WERI-Rb-1 (cell line): ENCODE measurements at regions not wholly inside any gene's neighbourhood (a gene's known extent, or its start where the extent isn't known, plus 50 kb on each side); places are given as distances from the start of the nearest gene placed in this dataset.

ENCODE experiments used
- DNase-seq: peaks from one replicate; pipeline ENCODE4 v3.0.0-alpha.2; 2020
- H3K27ac ChIP-seq: fragments of 250-450 bp; sonication (Bioruptor Pico); 2 replicates; pipeline ENCODE4 v1.5.1; 2020; ENCODE audit warnings: mild to moderate bottlenecking, moderate library complexity
- H3K27me3 ChIP-seq: fragments of 250-450 bp; sonication (Bioruptor Pico); 2 replicates; pipeline ENCODE4 v1.5.1; 2021; ENCODE audit warnings: mild to moderate bottlenecking, low read depth, moderate library complexity; ENCODE audit not compliant: insufficient read depth, severe bottlenecking
- H3K36me3 ChIP-seq: fragments of 250-450 bp; sonication (Bioruptor Pico); 2 replicates; pipeline ENCODE4 v1.5.1; 2020; ENCODE audit warnings: mild to moderate bottlenecking, moderate library complexity
- H3K4me3 ChIP-seq: 2 replicates; pipeline ENCODE4 v1.5.1; 2011; ENCODE audit warnings: low read depth, mild to moderate bottlenecking, control low read depth, low read length
- H3K9me3 ChIP-seq: fragments of 250-450 bp; sonication (Bioruptor Pico); 2 replicates; pipeline ENCODE4 v1.5.1; 2021; ENCODE audit warnings: mild to moderate bottlenecking, moderate library complexity; ENCODE audit not compliant: severe bottlenecking
- TF ChIP-seq, protein P1 (sequence below): IDR thresholded peaks from 2 replicates; pipeline ENCODE4 v1.5.1; 2011; ENCODE audit warnings: low read depth, mild to moderate bottlenecking, control low read depth, inconsistent platforms, low read length

DNA sequence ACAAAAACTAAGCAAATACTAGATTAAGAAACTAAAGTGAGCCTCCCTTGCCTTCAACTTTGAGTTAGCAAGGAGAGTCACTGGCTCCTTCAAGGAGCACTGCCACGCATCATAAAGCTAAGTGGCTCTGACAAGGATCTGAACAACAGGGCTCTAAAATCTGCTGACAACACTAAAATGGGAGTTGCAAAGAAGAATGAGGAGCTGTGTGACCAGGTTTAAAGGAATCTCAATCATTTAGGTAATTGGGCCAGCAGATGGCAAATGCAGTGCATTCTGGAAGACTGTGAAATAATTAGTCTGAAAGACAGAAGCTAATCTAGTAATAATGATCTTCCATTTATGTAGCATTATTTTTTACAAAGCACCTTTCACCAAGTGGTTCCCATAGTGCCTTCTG, 297.0 kb upstream of the TAS2R1 start:
- Histone ChIP-seq H3K27ac (no peak overlapping the region), H3K9me3 (peaks cover 7% of the 10 kb centered on the region), H3K27me3 (no peaks in the 10 kb centered on the region), H3K4me3 (no peak overlapping the region), H3K36me3 (no peaks in the 10 kb centered on the region)
- DNase-seq = no peak
- TF ChIP-seq, protein P1, sequence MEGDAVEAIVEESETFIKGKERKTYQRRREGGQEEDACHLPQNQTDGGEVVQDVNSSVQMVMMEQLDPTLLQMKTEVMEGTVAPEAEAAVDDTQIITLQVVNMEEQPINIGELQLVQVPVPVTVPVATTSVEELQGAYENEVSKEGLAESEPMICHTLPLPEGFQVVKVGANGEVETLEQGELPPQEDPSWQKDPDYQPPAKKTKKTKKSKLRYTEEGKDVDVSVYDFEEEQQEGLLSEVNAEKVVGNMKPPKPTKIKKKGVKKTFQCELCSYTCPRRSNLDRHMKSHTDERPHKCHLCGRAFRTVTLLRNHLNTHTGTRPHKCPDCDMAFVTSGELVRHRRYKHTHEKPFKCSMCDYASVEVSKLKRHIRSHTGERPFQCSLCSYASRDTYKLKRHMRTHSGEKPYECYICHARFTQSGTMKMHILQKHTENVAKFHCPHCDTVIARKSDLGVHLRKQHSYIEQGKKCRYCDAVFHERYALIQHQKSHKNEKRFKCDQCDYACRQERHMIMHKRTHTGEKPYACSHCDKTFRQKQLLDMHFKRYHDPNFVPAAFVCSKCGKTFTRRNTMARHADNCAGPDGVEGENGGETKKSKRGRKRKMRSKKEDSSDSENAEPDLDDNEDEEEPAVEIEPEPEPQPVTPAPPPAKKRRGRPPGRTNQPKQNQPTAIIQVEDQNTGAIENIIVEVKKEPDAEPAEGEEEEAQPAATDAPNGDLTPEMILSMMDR = no peak

DNA sequence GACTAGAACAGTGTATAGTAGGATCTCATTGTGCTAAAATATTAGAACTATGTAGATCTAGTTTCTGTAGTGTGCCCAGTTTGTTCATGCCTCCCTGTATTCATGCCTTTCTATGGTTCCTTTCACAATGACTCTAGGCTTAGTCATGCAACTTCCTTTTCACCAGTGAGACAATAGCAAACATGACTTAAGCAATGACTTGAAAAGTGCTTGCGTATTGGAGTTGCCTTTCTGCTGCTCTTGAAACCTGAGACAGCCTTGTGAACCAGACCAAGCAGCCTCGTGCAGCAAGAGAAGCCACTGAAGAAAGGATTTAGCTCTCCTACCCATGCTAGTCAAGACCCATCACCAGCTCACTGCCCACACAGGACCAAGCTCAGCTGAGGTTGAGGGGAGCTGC, 294.5 kb upstream of the TAS2R1 start:
- H3K36me3 ChIP-seq = no peaks in the 10 kb centered on the region
- H3K27ac ChIP-seq = no peak overlapping the region
- peaks cover 7% of the 10 kb centered on the region for H3K9me3 ChIP-seq
- no peak overlapping the region for H3K4me3 ChIP-seq
- TF ChIP-seq, protein P1 = no peak
- no peak for DNase-seq
- H3K27me3 ChIP-seq = no peaks in the 10 kb centered on the region

DNA sequence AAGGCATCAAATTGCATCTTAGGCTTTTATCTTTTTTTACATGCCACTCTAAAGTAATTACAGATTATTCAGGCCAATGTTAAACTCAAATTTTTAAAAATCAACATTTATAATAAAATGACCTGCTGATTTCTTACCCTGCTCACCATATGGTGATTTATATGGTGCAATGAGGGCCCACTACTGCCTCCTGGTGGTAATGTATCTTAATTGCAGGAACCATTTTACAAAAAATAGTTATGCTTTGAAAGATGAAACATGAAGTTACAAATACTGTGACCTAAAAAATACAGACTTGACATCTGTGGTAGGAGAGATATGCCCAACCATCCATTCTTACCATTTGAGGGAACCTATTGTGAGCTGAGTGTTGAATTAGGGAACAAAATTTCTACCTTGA, 292.6 kb upstream of the TAS2R1 start:
- Histone ChIP-seq H3K27ac (no peak overlapping the region), H3K9me3 (peaks cover 7% of the 10 kb centered on the region), H3K27me3 (no peaks in the 10 kb centered on the region), H3K4me3 (no peak overlapping the region), H3K36me3 (no peaks in the 10 kb centered on the region)
- TF ChIP-seq, protein P1 = no peak
- no peak for DNase-seq

GRCh38 chr5:9920697-9921096, 290.5 kb upstream of the TAS2R1 start:
- H3K9me3 ChIP-seq = peaks cover 7% of the 10 kb centered on the region
- H3K27me3 ChIP-seq = no peaks in the 10 kb centered on the region
- TF ChIP-seq, protein P1 = peak; percentile 53
- peak; percentile 32 for DNase-seq
- H3K4me3 ChIP-seq = no peak overlapping the region
- no peaks in the 10 kb centered on the region for H3K36me3 ChIP-seq
- H3K27ac ChIP-seq = no peak overlapping the region

GRCh38 chr5:9919306-9920030, 289.3 kb upstream of the TAS2R1 start:
- Histone ChIP-seq H3K4me3 (no peak overlapping the region), H3K27ac (no peak overlapping the region), H3K27me3 (no peaks in the 10 kb centered on the region), H3K9me3 (peaks cover 7% of the 10 kb centered on the region), H3K36me3 (no peaks in the 10 kb centered on the region)
- TF ChIP-seq, protein P1 = no peak
- DNase-seq = no peak

- no peaks in the 10 kb centered on the region for H3K9me3 ChIP-seq
- no peak for DNase-seq
- H3K27ac ChIP-seq = no peak overlapping the region
- no peak overlapping the region for H3K4me3 ChIP-seq
- TF ChIP-seq, protein P1 = no peak
- H3K36me3 ChIP-seq = no peaks in the 10 kb centered on the region
- H3K27me3 ChIP-seq = no peaks in the 10 kb centered on the region
Observed at GRCh38 chr5:9905661-9906060, 275.5 kb upstream of the TAS2R1 start.
